Rectal smooth muscle tissue (tissue), 1 donor: ENCODE measurements at regions not wholly inside any gene's neighbourhood (a gene's known extent, or its start where the extent isn't known, plus 50 kb on each side); places are given as distances from the start of the nearest gene placed in this dataset.

ENCODE experiments used
- H3K27ac ChIP-seq: one replicate; pipeline ENCODE4 v1.7.0; 2013; ENCODE audit warnings: low read depth, low read length, inconsistent platforms
- H3K27me3 ChIP-seq: one replicate; pipeline ENCODE4 v1.7.0; 2013; ENCODE audit warnings: low read length; ENCODE audit not compliant: control insufficient read depth, insufficient read depth
- H3K36me3 ChIP-seq: one replicate; pipeline ENCODE4 v1.7.0; 2013; ENCODE audit warnings: low read length; ENCODE audit not compliant: control insufficient read depth, insufficient read depth
- H3K4me1 ChIP-seq: one replicate; pipeline ENCODE4 v1.7.0; 2013; ENCODE audit warnings: low read length; ENCODE audit not compliant: control insufficient read depth, insufficient read depth
- H3K4me3 ChIP-seq: one replicate; pipeline ENCODE4 v1.7.0; 2013; ENCODE audit warnings: low read length
- H3K9ac ChIP-seq: one replicate; pipeline ENCODE4 v1.7.0; 2013; ENCODE audit warnings: low read length

DNA sequence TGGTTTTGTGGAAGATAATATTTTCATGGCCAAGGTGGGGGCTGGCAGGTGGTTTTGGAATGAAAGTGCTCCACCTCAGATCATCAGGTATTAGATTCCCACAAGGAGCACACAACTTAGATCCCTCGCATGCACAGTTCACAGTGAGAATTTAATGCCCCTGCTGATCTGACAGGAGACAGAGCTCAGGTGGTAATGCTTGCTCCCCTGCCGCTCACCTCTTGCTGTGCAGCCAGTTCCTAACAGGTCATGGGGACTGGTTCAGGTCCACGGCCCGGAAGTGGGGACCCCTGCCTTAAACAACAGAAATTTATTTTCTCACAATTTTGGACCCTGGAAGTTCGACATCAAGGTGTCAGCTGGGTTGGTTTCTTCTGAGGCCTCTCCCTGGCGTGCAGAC, 668.7 kb upstream of the ZNF608 start:
- Histone ChIP-seq H3K9ac (no peak overlapping the region), H3K36me3 (no peaks in the 10 kb centered on the region), H3K27me3 (no peaks in the 10 kb centered on the region), H3K4me1 (peaks cover 25% of the 10 kb centered on the region), H3K4me3 (no peak overlapping the region), H3K27ac (no peak overlapping the region)

- Histone ChIP-seq H3K27ac (no peak overlapping the region), H3K9ac (no peak overlapping the region), H3K4me1 (peaks cover 22% of the 10 kb centered on the region), H3K36me3 (no peaks in the 10 kb centered on the region), H3K27me3 (no peaks in the 10 kb centered on the region), H3K4me3 (no peak overlapping the region)
These were observed 669.6 kb upstream of the ZNF608 start for GRCh38 chr5:125416055-125416454.

DNA sequence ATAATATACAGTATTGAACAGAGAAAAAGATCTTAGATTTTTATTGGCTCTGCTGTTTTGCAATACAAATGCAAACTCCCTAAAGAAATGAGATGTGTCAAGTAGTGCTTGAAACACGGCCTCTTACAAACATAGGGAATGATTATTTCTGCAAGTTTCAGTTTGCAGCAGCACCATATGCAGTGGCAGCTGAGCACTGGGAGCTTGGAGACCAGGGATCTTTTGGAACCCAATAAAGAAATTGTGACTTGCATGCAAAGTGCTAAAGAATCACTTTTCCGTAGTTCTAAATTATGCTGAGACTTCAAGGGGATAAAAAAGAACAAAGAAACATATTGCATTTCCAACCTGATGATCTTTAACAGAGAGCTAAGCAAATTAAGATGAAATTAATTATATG, 674.6 kb upstream of the ZNF608 start:
- no peak overlapping the region for H3K4me3 ChIP-seq
- H3K27me3 ChIP-seq: no peaks in the 10 kb centered on the region
- no peaks in the 10 kb centered on the region for H3K36me3 ChIP-seq
- no peak overlapping the region for H3K9ac ChIP-seq
- H3K4me1 ChIP-seq: no peaks in the 10 kb centered on the region
- no peak overlapping the region for H3K27ac ChIP-seq

DNA sequence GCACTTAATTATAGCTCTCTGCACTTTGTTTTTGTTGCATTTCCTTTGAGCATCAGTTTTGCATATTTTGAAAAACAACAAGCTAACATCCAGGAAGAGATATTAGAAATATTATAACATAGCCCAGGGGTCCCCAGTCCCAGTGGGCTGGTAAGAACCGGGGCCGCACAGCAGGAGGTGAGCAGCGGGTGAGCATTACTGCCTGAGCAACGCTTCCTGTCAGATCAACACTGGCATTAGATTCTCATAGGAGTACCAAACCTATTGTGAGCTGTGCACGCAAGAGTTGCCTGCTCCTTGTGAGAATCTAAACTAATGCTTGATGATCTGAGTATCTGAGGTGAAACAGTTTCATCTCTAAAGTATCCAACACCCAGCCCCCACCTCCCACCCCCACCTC, 675.9 kb upstream of the ZNF608 start:
- H3K27me3 ChIP-seq: no peaks in the 10 kb centered on the region

DNA sequence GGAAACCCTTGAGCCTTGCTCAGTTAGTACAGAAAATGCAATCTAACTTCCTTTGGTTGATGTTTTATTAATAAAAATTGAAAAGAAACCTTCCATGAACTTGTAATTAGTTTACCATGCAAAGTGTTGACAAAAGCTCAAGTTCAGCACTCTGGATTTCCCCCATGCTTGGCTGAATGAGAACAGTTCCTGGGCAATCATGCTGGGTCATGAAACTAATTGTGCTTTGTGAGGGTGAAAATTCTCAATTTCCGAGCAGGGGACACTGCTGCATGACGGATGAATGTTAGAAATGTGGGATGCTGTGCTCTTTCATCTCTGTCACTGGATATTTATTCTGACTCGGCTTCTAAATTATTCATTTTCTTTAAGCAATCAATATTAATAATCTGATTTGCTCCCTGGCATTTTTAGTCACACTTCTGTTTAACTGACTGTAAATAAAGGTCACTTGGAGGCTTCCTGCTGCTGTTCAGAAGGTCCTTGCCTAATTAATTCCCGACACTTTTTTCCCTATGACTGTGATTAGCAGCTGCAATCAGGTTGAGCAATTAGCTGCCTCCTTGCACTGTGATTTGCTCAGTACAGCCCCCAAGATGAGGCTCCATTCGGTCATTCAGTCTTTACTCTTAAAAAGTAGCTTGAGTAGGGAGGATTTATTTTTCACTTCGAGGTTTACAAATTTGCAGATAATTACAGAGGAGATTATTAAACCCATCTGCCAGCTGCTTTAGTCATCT, 678.1 kb upstream of the ZNF608 start:
- no peaks in the 10 kb centered on the region for H3K4me1 ChIP-seq
- H3K9ac ChIP-seq: no peak overlapping the region
- no peak overlapping the region for H3K27ac ChIP-seq
- no peaks in the 10 kb centered on the region for H3K36me3 ChIP-seq
- H3K27me3 ChIP-seq: no peaks in the 10 kb centered on the region
- no peak overlapping the region for H3K4me3 ChIP-seq

More for the DNA sequence above, 675.9 kb upstream of the ZNF608 start:
- Histone ChIP-seq H3K27ac (no peak overlapping the region), H3K4me1 (no peaks in the 10 kb centered on the region), H3K4me3 (no peak overlapping the region), H3K9ac (no peak overlapping the region), H3K36me3 (no peaks in the 10 kb centered on the region)

DNA sequence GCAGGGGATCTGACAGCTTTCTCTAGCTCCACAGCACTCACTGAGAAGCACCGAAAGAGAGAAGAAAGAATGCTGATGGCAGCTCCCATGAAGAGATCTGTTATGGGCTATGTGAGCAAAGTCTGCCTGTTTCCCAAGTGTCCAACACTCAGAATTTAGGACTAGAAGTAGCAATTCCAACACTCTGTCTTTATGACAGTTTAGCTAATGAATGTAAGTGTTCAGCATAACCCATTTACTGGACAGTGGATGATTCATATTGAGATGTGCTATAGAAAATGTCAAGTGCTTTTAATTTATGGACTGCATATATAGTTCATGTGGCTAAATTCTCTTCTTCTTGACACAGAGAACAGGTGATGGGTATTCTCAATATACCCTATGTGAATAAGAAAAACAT, 683.1 kb upstream of the ZNF608 start:
- Histone ChIP-seq H3K27ac (no peak overlapping the region), H3K9ac (no peak overlapping the region), H3K4me1 (no peaks in the 10 kb centered on the region), H3K36me3 (no peaks in the 10 kb centered on the region), H3K4me3 (no peak overlapping the region), H3K27me3 (no peaks in the 10 kb centered on the region)

DNA sequence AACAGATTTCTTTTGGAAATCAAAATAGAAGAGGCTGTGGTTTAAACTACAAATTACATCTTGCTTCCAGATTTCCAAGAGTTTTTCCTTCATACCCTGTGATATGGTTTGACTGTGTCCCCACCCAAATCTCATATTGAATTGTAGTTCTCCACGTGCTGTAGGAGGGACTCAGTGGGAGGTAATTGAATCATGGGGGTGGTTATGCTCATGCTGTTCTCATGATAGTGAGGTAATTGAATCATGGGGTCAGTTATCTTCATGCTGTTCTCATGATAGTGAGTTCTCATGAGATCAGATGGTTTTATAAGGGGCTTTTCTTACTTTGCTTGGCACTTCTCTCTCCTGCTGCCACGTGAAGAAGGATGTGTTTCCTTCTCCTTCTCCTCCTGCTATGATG, 687.0 kb upstream of the ZNF608 start:
- Histone ChIP-seq H3K27me3 (no peaks in the 10 kb centered on the region), H3K36me3 (no peaks in the 10 kb centered on the region), H3K4me3 (no peak overlapping the region), H3K4me1 (no peaks in the 10 kb centered on the region), H3K9ac (no peak overlapping the region), H3K27ac (no peak overlapping the region)

GRCh38 chr5:125439243-125439642, 692.8 kb upstream of the ZNF608 start:
- Histone ChIP-seq H3K27ac (no peak overlapping the region), H3K4me1 (no peaks in the 10 kb centered on the region), H3K36me3 (no peaks in the 10 kb centered on the region), H3K4me3 (no peak overlapping the region), H3K9ac (no peak overlapping the region), H3K27me3 (no peaks in the 10 kb centered on the region)

GRCh38 chr5:125440905-125441304, 694.5 kb upstream of the ZNF608 start:
- no peak overlapping the region for H3K4me3 ChIP-seq
- H3K36me3 ChIP-seq: no peaks in the 10 kb centered on the region
- H3K4me1 ChIP-seq: no peaks in the 10 kb centered on the region
- no peak overlapping the region for H3K9ac ChIP-seq
- H3K27ac ChIP-seq: no peak overlapping the region
- no peaks in the 10 kb centered on the region for H3K27me3 ChIP-seq

DNA sequence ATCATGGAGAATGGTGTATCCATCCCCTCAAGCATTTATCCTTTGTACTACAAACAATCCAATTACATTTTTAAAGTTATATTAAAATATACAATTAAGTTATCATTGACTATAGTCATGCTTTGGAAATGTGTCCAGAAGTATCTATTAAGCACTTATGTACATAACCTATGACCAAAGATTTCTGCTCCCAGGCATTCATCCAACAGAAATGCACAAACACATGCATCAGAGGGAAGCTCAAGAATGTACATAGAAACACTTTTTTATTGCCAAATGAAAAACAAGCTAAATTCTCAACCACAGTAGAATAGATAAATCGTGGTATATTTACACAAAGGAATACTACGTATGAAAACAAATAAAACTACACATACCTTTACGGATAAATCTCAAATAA, 700.5 kb upstream of the ZNF608 start:
- Histone ChIP-seq H3K27me3 (no peaks in the 10 kb centered on the region), H3K4me1 (no peaks in the 10 kb centered on the region), H3K36me3 (no peaks in the 10 kb centered on the region), H3K27ac (no peak overlapping the region), H3K4me3 (no peak overlapping the region), H3K9ac (no peak overlapping the region)

DNA sequence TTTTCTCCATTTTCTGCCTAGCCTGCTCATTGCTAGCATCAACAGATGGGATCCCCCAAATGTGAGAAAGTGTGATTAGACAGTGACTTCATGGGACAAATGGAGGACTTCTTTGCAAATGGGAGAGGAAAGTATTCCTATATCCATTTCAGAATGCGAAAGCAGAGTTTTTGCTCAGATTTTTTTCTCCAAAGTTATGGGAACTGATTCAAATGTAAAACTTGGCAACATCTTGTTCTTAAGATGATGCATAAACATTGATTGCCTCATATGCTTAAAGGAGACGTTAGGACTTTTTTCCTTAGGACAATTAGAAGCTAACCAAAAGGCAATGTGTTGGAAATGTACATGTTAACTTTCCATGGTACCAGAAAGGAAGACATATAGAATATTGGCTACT, 704.3 kb upstream of the ZNF608 start:
- H3K4me3 ChIP-seq: no peak overlapping the region
- no peaks in the 10 kb centered on the region for H3K4me1 ChIP-seq
- H3K27me3 ChIP-seq: no peaks in the 10 kb centered on the region
- no peak overlapping the region for H3K27ac ChIP-seq
- H3K9ac ChIP-seq: no peak overlapping the region
- H3K36me3 ChIP-seq: no peaks in the 10 kb centered on the region

DNA sequence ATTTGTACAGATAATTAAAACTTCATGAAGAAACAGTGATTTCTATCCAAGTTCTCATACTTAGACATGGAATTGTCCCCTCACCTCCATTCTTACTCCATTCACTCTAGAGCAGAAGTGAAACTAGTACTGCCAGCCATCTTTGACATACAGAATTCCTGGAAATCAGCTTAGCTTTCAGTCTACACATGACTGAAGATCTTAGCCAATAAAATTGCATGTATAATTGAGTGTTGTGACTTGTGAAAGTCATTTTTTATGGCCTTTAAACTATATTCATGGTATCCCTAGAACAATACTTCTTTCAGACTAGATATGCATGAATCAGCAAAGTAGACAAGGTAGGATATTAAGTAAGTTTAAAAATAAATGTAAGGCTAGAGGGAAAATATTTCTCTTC, 705.2 kb upstream of the ZNF608 start:
- Histone ChIP-seq H3K4me3 (no peak overlapping the region), H3K27ac (no peak overlapping the region), H3K27me3 (no peaks in the 10 kb centered on the region), H3K9ac (no peak overlapping the region), H3K36me3 (no peaks in the 10 kb centered on the region), H3K4me1 (no peaks in the 10 kb centered on the region)

GRCh38 chr5:125452991-125453390, 706.6 kb upstream of the ZNF608 start:
- Histone ChIP-seq H3K4me1 (no peaks in the 10 kb centered on the region), H3K36me3 (no peaks in the 10 kb centered on the region), H3K4me3 (no peak overlapping the region), H3K9ac (no peak overlapping the region), H3K27ac (no peak overlapping the region), H3K27me3 (no peaks in the 10 kb centered on the region)
